ENCODE measurements at regions not wholly inside any gene's neighbourhood (a gene's known extent, or its start where the extent isn't known, plus 50 kb on each side); places are given as distances from the start of the nearest gene placed in this dataset.

- TF ChIP-seq CTCF (IDR thresholded peaks at IDR 0.05) (no peak), POLR2A (IDR thresholded peaks at IDR 0.05) (no peak)
Measured at GRCh38 chr11:111086058-111086457, 159.5 kb upstream of the POU2AF2 start.
